Neural cell (in vitro differentiated cells): ENCODE measurements at regions not wholly inside any gene's neighbourhood (a gene's known extent, or its start where the extent isn't known, plus 50 kb on each side); places are given as distances from the start of the nearest gene placed in this dataset.
A peak's percentile ranks its signal among the peaks of the same experiment; 100 is the strongest.

Experiments
- EP300 ChIP-seq: fragments of 450-650 bp; conservative IDR thresholded peaks from 2 replicates; pipeline ENCODE4 v1.6.1; 2014; ENCODE audit warnings: antibody characterized with exemption, mild to moderate bottlenecking, moderate library complexity; ENCODE audit not compliant: poor library complexity, severe bottlenecking
- EZH2 ChIP-seq: fragments of 200-600, 300-800 bp; shearing (Covaris generic), sonication (generic); IDR thresholded peaks from 2 replicates; pipeline ENCODE4 v1.6.1; 2014; ENCODE audit warnings: antibody characterized with exemption, low read length, borderline replicate concordance, mild to moderate bottlenecking; ENCODE audit not compliant: insufficient read depth, poor library complexity, severe bottlenecking
- MXI1 ChIP-seq: fragments of 450-650 bp; conservative IDR thresholded peaks from 2 replicates; pipeline ENCODE4 v1.6.1; 2014; ENCODE audit warnings: antibody characterized with exemption, mild to moderate bottlenecking; ENCODE audit not compliant: poor library complexity, severe bottlenecking
- POLR2AphosphoS5 ChIP-seq: IDR thresholded peaks from 2 replicates; pipeline ENCODE4 v1.6.1; 2012
- RAD21 ChIP-seq: fragments of 450-650 bp; conservative IDR thresholded peaks from 2 replicates; pipeline ENCODE4 v1.6.1; 2014; ENCODE audit warnings: antibody characterized with exemption, mild to moderate bottlenecking, moderate library complexity
- TAF1 ChIP-seq: IDR thresholded peaks from 2 replicates; pipeline ENCODE4 v1.6.1; 2012; ENCODE audit warnings: low read depth
- TF ChIP-seq, protein P1 (sequence below): fragments of 450-650 bp; IDR thresholded peaks from 2 replicates; pipeline ENCODE4 v1.5.1; 2014; ENCODE audit warnings: antibody characterized with exemption, mild to moderate bottlenecking, moderate library complexity; ENCODE audit not compliant: poor library complexity, severe bottlenecking
- TF ChIP-seq, protein P2 (sequence below): IDR thresholded peaks from 2 replicates; pipeline ENCODE4 v1.6.1; 2012; ENCODE audit warnings: borderline replicate concordance

DNA sequence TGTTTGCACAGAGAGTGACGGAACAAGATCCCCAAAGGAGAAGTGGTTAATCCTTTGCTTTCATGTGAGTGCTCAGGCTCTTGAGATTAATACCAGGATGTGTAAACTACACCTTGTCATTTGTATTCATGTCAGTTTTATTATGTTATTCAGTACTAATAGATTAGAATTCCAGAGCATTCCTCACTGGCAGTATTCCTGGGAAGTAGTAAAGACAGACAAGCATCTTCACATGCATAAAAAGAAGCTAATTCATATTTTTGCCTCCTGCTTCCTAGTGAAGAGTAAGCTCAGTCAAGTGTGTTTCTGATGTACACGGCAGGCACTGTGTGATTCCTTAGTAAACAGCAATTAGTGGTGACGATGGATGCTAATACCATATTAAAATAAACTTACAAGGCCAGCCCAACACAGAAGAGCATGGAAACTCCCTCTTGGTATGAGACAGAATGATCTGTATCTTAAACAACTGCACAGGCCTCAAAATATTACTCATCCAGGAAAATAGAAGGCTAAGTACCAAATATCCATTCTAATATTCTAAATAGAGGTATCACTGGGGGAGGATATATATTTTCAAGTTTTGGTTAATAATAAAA is 336.8 kb upstream of the MCTP2 start:
- TF ChIP-seq, protein P1, sequence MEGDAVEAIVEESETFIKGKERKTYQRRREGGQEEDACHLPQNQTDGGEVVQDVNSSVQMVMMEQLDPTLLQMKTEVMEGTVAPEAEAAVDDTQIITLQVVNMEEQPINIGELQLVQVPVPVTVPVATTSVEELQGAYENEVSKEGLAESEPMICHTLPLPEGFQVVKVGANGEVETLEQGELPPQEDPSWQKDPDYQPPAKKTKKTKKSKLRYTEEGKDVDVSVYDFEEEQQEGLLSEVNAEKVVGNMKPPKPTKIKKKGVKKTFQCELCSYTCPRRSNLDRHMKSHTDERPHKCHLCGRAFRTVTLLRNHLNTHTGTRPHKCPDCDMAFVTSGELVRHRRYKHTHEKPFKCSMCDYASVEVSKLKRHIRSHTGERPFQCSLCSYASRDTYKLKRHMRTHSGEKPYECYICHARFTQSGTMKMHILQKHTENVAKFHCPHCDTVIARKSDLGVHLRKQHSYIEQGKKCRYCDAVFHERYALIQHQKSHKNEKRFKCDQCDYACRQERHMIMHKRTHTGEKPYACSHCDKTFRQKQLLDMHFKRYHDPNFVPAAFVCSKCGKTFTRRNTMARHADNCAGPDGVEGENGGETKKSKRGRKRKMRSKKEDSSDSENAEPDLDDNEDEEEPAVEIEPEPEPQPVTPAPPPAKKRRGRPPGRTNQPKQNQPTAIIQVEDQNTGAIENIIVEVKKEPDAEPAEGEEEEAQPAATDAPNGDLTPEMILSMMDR: no peak
- TF ChIP-seq EP300: no peak
- no peak for TF ChIP-seq EZH2
- no peak for TF ChIP-seq TAF1
- no peak for TF ChIP-seq RAD21
- no peak for TF ChIP-seq POLR2AphosphoS5
- TF ChIP-seq MXI1: no peak
- TF ChIP-seq, protein P2, sequence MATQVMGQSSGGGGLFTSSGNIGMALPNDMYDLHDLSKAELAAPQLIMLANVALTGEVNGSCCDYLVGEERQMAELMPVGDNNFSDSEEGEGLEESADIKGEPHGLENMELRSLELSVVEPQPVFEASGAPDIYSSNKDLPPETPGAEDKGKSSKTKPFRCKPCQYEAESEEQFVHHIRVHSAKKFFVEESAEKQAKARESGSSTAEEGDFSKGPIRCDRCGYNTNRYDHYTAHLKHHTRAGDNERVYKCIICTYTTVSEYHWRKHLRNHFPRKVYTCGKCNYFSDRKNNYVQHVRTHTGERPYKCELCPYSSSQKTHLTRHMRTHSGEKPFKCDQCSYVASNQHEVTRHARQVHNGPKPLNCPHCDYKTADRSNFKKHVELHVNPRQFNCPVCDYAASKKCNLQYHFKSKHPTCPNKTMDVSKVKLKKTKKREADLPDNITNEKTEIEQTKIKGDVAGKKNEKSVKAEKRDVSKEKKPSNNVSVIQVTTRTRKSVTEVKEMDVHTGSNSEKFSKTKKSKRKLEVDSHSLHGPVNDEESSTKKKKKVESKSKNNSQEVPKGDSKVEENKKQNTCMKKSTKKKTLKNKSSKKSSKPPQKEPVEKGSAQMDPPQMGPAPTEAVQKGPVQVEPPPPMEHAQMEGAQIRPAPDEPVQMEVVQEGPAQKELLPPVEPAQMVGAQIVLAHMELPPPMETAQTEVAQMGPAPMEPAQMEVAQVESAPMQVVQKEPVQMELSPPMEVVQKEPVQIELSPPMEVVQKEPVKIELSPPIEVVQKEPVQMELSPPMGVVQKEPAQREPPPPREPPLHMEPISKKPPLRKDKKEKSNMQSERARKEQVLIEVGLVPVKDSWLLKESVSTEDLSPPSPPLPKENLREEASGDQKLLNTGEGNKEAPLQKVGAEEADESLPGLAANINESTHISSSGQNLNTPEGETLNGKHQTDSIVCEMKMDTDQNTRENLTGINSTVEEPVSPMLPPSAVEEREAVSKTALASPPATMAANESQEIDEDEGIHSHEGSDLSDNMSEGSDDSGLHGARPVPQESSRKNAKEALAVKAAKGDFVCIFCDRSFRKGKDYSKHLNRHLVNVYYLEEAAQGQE: peak; percentile 92
